Effector memory CD8-positive, alpha-beta T cell (primary cell): ENCODE measurements at regions not wholly inside any gene's neighbourhood (a gene's known extent, or its start where the extent isn't known, plus 50 kb on each side); places are given as distances from the start of the nearest gene placed in this dataset.

Source experiments
- ATAC-seq: fragments of 150-1000 bp; cut with Tn5 transposase; replicated peaks from 2 replicates; pipeline ENCODE4 v1.10.0; 2021; ENCODE audit warnings: mild to moderate bottlenecking, moderate library complexity
- DNase-seq, 3 experiments: peaks; one replicate each; pipeline ENCODE4 v3.0.0; 2021
- H3K27ac Mint-ChIP-seq, 2 donors: one replicate each; pipeline ENCODE4 v1.8.0; 2022; ENCODE audit warnings: mild to moderate bottlenecking in 2 of 2, mixed read lengths in 2 of 2, moderate library complexity in 2 of 2
- H3K27me3 Mint-ChIP-seq, 2 donors: one replicate each; pipeline ENCODE4 v1.8.0; 2022; ENCODE audit warnings: mixed read lengths in 2 of 2
- H3K36me3 Mint-ChIP-seq: one replicate; pipeline ENCODE4 v1.8.0; 2022; ENCODE audit warnings: mild to moderate bottlenecking, moderate library complexity, mixed read lengths; ENCODE audit not compliant: insufficient read depth
- H3K4me1 Mint-ChIP-seq, 2 donors: one replicate each; pipeline ENCODE4 v1.8.0; 2022; ENCODE audit warnings: low read depth in 2 of 2, mixed read lengths in 2 of 2
- H3K4me3 Mint-ChIP-seq, 2 donors: one replicate each; pipeline ENCODE4 v1.8.0; 2022; ENCODE audit warnings: mild to moderate bottlenecking in 2 of 2, mixed read lengths in 2 of 2, moderate library complexity in 2 of 2
- H3K9me3 Mint-ChIP-seq, 2 donors: one replicate each; pipeline ENCODE4 v1.8.0; 2022; ENCODE audit warnings: mixed read lengths in 2 of 2

DNA sequence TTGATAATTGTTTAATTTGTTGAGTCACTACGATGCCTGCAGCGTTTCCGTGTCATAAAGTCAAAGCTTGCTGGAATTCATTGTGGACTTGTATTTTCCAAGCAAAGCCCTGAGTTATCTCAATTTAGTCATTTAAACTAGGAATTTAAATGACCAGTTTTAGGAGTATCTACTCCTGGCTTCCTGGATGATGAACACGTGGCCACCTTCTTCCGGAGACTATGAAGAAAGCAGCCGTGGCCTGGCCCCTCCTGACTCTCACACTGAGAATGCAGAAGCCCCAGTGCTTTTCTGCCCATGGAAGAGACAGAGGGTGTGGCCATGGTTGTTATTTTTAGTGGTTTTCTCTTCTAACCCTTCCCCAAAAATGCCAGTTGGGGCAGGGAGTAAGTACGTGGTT lies 250.7 kb upstream of the GATB start:
- Mint-ChIP-seq H3K9me3 (no peaks in the 10 kb centered on the region), H3K36me3 (peaks cover 5% of the 10 kb centered on the region), H3K27me3 (peaks cover 0 to 5% of the 10 kb centered on the region in 2 donors), H3K4me1 (peaks cover 21 to 26% of the 10 kb centered on the region in 2 donors), H3K27ac (no peak overlapping the region), H3K4me3 (no peak overlapping the region)
- DNase-seq (no peak), ATAC-seq (no peak)

DNA sequence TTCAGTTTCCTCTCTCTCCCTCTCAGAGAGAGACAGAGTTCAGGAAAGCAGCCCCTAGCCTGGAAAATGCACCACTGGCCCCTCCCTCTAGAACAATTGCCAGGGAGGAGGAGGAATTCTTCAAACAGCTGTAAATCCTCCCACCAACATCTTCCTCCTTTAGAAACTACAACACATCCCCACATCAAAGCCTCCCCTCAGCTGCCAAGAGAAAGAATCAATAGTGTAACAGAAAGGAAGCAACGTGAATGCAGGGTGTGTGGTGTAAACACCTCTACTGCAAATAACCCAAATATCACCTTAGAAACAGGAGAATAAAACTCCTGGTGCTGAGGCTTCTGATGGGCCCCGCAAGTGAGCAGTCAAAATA lies 249.9 kb upstream of the GATB start:
- DNase-seq, result no peak
- no peaks in the 10 kb centered on the region for H3K9me3 Mint-ChIP-seq
- peaks cover 5% of the 10 kb centered on the region for H3K36me3 Mint-ChIP-seq
- peaks cover 21 to 26% of the 10 kb centered on the region in 2 donors for H3K4me1 Mint-ChIP-seq
- peak overlapping the region; percentile 9 to 24 for H3K4me3 Mint-ChIP-seq
- peak; percentile 55 for ATAC-seq
- peak overlapping the region in 1 of 2 donors; percentile 72 for H3K27ac Mint-ChIP-seq
- peaks cover 0 to 6% of the 10 kb centered on the region in 2 donors for H3K27me3 Mint-ChIP-seq

DNA sequence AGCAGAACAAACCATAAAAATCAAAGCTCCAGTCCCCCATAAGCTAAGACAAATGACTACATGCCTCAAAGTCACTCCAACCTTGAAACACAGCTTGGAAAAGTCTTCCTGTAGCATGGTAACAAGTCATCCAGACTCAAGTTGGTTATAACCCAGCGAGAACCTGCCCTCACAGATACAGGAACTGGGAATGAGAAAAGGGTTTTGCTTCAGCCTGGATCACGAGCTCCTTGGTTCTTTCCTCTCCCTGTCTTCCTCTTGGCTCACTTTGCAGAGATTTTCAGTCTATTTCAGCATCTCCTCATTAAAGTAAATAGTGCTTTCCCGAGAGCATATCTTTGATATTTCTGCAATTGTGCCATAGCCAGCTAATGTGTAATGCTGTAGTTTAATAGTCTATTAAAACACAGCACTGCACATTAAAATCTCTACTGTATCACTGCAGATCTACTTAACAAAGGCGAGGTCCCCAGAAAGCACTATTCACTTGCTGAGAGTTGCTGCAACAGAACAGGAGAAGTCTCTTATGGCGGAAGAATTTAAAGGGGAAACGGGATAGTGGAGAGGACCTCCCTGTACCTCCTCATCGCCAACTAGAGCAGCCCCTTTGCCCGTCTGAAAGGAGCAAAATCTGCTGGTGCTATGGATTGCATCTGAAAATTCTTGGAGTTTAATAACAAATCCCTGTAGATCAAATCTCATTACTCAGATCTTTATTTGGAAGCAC lies 249.3 kb upstream of the GATB start:
- H3K27me3 Mint-ChIP-seq, result peaks cover under 1 to 6% of the 10 kb centered on the region in 2 donors
- peaks cover 21 to 26% of the 10 kb centered on the region in 2 donors for H3K4me1 Mint-ChIP-seq
- peak overlapping the region in 1 of 2 donors; percentile 24 for H3K4me3 Mint-ChIP-seq
- ATAC-seq (no peak), DNase-seq (no peak)
- H3K9me3 Mint-ChIP-seq, result no peaks in the 10 kb centered on the region
- H3K27ac Mint-ChIP-seq, result peak overlapping the region in 1 of 2 donors; percentile 72
- peaks cover 5% of the 10 kb centered on the region for H3K36me3 Mint-ChIP-seq

DNA sequence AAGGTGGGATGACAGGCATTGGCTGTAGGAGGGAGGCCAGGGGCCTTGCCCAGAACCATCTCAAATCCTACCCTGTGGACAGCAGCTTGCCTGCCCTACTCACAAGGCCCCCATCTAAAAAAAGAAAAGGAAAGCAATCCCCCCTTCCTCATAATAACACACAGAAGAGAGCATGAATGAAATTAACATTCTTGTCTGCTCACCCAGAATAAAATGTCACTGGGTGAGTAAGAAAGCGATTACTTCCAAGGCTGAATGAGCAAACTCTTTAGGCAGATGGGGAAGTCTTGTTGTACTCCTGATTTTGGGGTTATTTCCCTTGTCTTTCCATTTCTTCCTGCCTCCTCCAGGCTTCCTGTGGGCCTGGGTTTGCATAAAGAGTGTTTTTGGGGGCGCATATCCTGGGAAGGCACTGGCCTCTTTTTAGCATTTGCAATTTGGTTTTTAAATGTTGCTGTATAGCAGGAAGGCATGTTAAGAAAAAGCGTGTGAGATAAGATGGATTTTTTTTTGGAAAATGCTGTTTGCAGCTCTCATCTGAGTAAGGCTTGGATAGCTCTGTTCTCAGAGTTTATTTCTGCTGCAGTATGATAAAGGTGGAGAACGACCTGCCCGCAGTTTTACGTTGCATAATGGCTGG lies 248.3 kb upstream of the GATB start:
- no peak for ATAC-seq
- peaks cover 4% of the 10 kb centered on the region for H3K36me3 Mint-ChIP-seq
- no peaks in the 10 kb centered on the region for H3K9me3 Mint-ChIP-seq
- H3K4me1 Mint-ChIP-seq, result peaks cover 15 to 20% of the 10 kb centered on the region in 2 donors
- H3K27ac Mint-ChIP-seq, result no peak overlapping the region
- no peak overlapping the region for H3K4me3 Mint-ChIP-seq
- peaks cover 6 to 9% of the 10 kb centered on the region in 2 donors for H3K27me3 Mint-ChIP-seq
- DNase-seq, result no peak

DNA sequence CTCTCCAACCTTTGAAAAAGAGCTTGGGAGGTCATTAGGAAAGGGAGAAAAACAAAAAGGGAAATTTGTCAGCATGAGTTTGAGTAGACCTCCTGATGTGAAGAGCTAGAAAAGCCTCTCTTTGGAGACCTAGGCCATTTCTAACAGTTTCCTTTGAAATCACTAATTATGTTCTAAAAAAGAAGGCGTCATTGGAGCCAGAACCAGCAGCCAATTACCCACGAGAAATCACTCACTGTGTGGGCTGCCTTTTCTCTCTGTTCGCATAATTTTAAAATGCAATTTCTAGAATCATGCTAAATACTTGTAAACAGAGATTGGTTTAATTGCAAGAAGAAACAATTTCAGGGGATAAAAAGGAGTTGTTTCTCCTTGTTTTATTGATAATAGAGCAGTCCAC lies 246.3 kb upstream of the GATB start:
- peaks cover 11 to 20% of the 10 kb centered on the region in 2 donors for H3K27me3 Mint-ChIP-seq
- peaks cover 8 to 16% of the 10 kb centered on the region in 2 donors for H3K4me1 Mint-ChIP-seq

DNA sequence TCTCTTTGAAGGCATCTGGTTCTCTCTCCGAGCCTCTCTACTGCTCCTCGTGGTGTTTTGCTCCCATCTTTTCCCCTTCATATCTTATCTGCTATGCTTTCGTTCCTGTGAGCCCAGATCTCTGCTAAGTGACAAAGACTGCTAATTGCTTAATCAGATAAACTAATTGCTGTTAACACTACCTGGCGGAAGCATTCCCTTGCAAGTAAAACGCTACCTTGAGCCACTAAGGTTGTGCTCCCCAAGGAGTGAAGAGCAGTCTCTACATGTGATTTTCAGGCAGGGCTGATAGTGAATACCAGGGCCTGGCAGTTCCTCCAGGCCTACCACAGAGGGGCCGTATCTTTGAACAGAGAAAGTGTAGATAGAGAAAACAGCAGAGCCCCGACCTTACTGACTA lies 244.0 kb upstream of the GATB start:
- DNase-seq, result no peak
- Mint-ChIP-seq H3K27ac (no peak overlapping the region), H3K4me1 (peaks cover 0 to 2% of the 10 kb centered on the region in 2 donors), H3K27me3 (peaks cover 11 to 20% of the 10 kb centered on the region in 2 donors), H3K4me3 (no peak overlapping the region), H3K9me3 (no peaks in the 10 kb centered on the region), H3K36me3 (no peaks in the 10 kb centered on the region)
- no peak for ATAC-seq

More for the DNA sequence above, 246.3 kb upstream of the GATB start:
- no peak for ATAC-seq
- H3K9me3 Mint-ChIP-seq, result no peaks in the 10 kb centered on the region
- peak overlapping the region in 1 of 2 donors; percentile 57 for H3K27ac Mint-ChIP-seq
- H3K36me3 Mint-ChIP-seq, result no peaks in the 10 kb centered on the region
- no peak for DNase-seq
- H3K4me3 Mint-ChIP-seq, result no peak overlapping the region

DNA sequence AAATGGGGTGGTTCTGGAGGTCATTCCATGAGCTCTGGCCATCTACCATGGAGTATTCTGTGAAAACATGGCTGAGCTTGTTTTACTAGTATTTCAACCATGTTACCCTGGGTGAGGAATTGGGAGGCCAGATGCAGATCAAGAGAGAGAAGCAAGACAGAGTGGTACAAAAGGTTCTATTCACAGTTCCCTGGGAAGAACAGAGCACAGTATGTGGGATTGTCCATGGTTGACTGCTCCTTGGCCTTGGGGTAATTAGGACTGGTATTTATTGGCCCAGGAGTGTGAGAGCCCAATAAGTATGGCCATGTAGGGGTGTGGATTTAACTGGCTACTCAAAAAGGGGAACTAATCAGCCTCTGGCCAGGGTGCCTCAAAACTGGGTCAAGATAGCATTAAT lies 239.7 kb upstream of the GATB start:
- ATAC-seq (no peak), DNase-seq (no peak)
- no peak overlapping the region for H3K27ac Mint-ChIP-seq
- no peaks in the 10 kb centered on the region for H3K36me3 Mint-ChIP-seq
- H3K4me3 Mint-ChIP-seq, result no peak overlapping the region
- peaks cover 5 to 20% of the 10 kb centered on the region in 2 donors for H3K27me3 Mint-ChIP-seq
- peaks cover 10% of the 10 kb centered on the region in 2 donors for H3K4me1 Mint-ChIP-seq
- H3K9me3 Mint-ChIP-seq, result no peaks in the 10 kb centered on the region

DNA sequence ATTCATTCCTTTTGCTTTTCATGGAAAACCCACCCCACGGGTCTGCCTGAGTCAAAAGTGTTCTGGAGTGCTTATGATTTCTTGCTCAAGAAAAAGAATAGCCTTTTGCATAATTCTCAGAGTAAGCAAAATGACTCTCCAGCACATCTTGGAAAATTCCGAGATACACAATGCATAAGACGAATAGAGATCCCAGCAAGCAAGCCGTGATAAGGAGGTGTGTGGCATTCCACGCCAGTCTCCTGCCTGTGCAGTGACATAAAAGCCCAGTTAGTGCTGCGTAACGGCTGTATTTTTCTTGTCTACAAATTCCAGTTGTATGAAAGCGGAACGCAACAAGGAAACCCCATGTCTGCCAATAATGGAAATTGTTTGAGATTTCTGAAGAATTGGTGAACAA lies 237.9 kb upstream of the GATB start:
- Mint-ChIP-seq H3K36me3 (no peaks in the 10 kb centered on the region), H3K4me1 (peaks cover 15 to 16% of the 10 kb centered on the region in 2 donors), H3K27ac (no peak overlapping the region), H3K4me3 (no peak overlapping the region), H3K27me3 (peaks cover 5 to 11% of the 10 kb centered on the region in 2 donors), H3K9me3 (no peaks in the 10 kb centered on the region)
- ATAC-seq (no peak), DNase-seq (no peak)

DNA sequence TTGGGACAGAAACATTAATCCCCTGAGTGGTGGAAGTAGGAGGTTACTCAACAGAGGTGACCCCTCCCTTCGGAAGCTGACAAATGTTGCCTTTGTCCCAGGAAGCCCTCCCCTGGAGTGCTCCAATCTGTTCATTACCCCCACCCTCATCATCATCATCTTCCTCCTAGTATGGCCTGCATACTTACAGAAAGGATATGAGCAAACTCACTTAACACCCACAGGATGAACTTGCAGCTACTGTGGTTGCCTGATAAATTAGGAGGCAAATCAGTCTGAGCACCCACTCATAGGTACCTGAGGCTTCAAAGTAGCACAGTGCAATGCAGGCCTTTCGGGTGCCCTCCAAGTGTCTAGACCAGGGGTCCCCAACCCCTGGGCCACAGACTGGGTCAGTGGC lies 236.7 kb upstream of the GATB start:
- H3K4me3 Mint-ChIP-seq, result no peak overlapping the region

DNA sequence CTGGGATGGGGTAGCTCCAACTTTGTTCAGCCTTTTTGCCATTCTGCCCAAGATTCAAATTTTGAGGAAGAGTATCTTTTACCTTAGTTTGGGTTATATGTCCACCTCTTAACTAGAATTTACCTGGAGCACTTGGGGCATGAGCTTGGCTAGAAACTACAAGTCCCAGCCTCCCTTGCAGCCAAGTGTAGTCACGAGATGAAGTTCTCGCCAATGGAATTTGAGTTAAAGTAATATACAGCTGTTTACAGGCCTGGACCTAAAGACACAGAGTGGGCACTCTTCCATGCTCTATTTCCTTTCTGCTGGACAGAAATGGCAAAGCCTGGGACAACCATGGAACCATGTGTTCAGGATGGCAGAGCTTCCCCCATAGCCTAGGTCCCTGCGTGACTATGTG lies 233.6 kb upstream of the GATB start:
- no peak for DNase-seq
- no peaks in the 10 kb centered on the region for H3K36me3 Mint-ChIP-seq
- H3K4me3 Mint-ChIP-seq, result no peak overlapping the region
- no peaks in the 10 kb centered on the region for H3K27me3 Mint-ChIP-seq
- no peak overlapping the region for H3K27ac Mint-ChIP-seq
- no peaks in the 10 kb centered on the region for H3K9me3 Mint-ChIP-seq
- no peak for ATAC-seq
- peaks cover 42 to 49% of the 10 kb centered on the region in 2 donors for H3K4me1 Mint-ChIP-seq

More for the DNA sequence above, 236.7 kb upstream of the GATB start:
- ATAC-seq, result peak; percentile 32
- Mint-ChIP-seq H3K27ac (peak overlapping the region in 1 of 2 donors; percentile 52), H3K27me3 (no peaks in the 10 kb centered on the region), H3K9me3 (no peaks in the 10 kb centered on the region), H3K36me3 (no peaks in the 10 kb centered on the region), H3K4me1 (peaks cover 24 to 28% of the 10 kb centered on the region in 2 donors)
- no peak for DNase-seq

DNA sequence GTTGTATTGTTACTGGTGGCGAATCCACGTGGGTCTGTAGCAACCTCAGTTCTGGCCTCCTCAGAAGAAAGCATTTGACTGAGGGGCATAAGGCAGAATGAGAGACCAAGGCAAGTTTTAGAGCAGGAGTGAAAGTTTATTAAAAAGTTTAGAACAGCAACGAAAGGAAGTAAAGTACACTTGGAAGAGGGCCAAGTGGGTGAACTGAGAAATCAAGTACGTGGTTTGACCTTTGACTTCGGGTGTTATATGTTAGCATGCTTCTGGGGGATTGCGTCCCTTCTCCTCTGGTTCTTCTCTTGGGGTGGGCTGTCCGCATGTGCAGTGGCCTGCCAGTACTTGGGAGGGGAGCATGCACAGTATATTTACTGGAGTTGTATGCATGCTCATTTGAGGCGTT lies 232.7 kb upstream of the GATB start:
- Mint-ChIP-seq H3K27me3 (no peaks in the 10 kb centered on the region), H3K4me3 (peak overlapping the region in 1 of 2 donors; percentile 45), H3K4me1 (peaks cover 44 to 51% of the 10 kb centered on the region in 2 donors), H3K36me3 (no peaks in the 10 kb centered on the region), H3K27ac (peak overlapping the region; percentile 55 to 67), H3K9me3 (no peaks in the 10 kb centered on the region)
- no peak for ATAC-seq
- DNase-seq, result no peak

DNA sequence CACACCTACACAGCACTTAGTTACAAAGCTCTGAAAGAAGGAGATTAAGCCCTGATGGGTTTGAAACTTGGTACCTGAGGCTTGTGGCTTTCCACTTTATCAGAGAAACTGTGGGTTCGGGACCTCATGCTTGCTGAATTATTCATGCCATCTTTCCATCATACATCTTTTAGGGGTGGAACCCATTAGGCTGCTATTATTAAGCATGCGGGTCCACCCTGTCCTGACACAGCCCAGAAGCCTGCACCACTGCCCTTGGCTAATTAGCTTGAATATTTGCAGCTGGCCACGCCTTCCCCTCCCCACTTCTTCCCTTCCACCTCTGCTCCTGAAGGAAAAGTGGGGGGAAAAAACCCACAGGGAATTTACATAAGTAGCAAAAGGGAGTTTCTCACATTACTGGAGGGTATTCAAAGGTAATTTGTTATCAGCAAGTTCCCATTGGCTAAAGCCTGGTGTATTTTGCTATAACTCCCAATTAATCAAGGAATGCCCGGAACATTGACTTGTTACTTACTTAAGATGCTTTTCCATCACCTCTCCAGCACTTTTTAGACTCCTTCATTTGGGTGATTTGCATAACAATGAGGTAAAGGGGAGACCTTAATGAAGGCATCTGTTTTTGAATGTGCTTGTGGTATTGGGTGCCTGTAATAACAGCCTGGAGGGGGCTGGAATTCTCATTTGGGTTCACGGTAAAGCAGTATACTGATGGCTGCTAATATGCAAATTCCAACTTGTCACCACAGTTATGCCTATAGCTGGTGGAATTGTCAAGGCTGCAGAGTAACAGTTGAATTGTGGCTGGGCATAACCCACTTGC lies 231.7 kb upstream of the GATB start:
- Mint-ChIP-seq H3K4me1 (peaks cover 41 to 45% of the 10 kb centered on the region in 2 donors), H3K9me3 (no peaks in the 10 kb centered on the region), H3K36me3 (no peaks in the 10 kb centered on the region), H3K27ac (peak overlapping the region; percentile 80 to 87), H3K27me3 (no peaks in the 10 kb centered on the region), H3K4me3 (peak overlapping the region; percentile 42 to 45)
- DNase-seq (no peak), ATAC-seq (no peak)

DNA sequence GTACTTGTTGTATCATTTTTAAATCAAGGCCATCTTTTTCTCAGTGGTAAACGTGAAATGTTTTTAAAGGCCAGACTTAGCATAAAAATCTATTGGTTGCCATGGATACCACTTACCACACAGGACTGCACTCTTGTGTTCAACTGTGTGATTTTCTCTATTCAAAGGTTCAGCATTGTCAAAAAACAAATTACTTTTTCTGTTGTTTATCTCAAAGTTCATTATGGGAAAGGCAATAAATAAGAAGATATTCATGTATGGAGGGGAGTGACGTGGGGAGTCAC lies 231.0 kb upstream of the GATB start:
- no peaks in the 10 kb centered on the region for H3K27me3 Mint-ChIP-seq
- H3K9me3 Mint-ChIP-seq, result no peaks in the 10 kb centered on the region
- H3K4me1 Mint-ChIP-seq, result peaks cover 36 to 41% of the 10 kb centered on the region in 2 donors
- peak overlapping the region; percentile 29 to 49 for H3K4me3 Mint-ChIP-seq
- DNase-seq (no peak), ATAC-seq (peak; percentile 48)
- peak overlapping the region; percentile 80 to 87 for H3K27ac Mint-ChIP-seq
- no peaks in the 10 kb centered on the region for H3K36me3 Mint-ChIP-seq
